Psoas muscle (tissue), 7 donors: ENCODE measurements at regions not wholly inside any gene's neighbourhood (a gene's known extent, or its start where the extent isn't known, plus 50 kb on each side); places are given as distances from the start of the nearest gene placed in this dataset.

ENCODE experiments used
- ATAC-seq, 4 donors: fragments of 200-7000 bp; cut with Tn5 transposase; one replicate each; pipeline ENCODE4 v1.9.1; 2020; ENCODE audit warnings: moderate library complexity in 3 of 4, mild to moderate bottlenecking in 2 of 4
- DNase-seq, 2 donors: peaks; one replicate each; pipeline ENCODE4 v3.0.0-alpha.2; 2020
- H3K27ac ChIP-seq: fragments of 200-600 bp; one replicate; pipeline ENCODE4 v1.8.0; 2022
- H3K27me3 ChIP-seq, 3 donors: fragments of 200-600 bp in 1 of 3; one replicate each; pipeline versions ENCODE4 v1.6.1 to v1.8.0; 2013 to 2022; ENCODE audit warnings: low read length in 2 of 3, mild to moderate bottlenecking in 2 of 3, moderate library complexity in 1 of 3; ENCODE audit not compliant: insufficient read depth in 3 of 3
- H3K36me3 ChIP-seq, 2 donors: fragments of 200-600 bp in 1 of 2; one replicate each; pipeline versions ENCODE4 v1.6.1 to v1.8.0; 2013 to 2022; ENCODE audit warnings: low read depth in 1 of 2, mild to moderate bottlenecking in 1 of 2, moderate library complexity in 1 of 2; ENCODE audit not compliant: insufficient read depth in 1 of 2
- H3K4me1 ChIP-seq: fragments of 200-600 bp; one replicate; pipeline ENCODE4 v1.8.0; 2022
- H3K4me3 ChIP-seq: fragments of 200-600 bp; one replicate; pipeline ENCODE4 v1.8.0; 2022; ENCODE audit warnings: mild to moderate bottlenecking
- H3K9me3 ChIP-seq: fragments of 200-600 bp; one replicate; pipeline ENCODE4 v1.8.0; 2022
- WGBS, 3 donors: extraction: QIAGEN DNeasy Blood & Tissue Kit; methylation state at CpG; one replicate each; pipeline versions ENCODE4 v1.1.6 to v1.1.7; 2013; 5-methylcytosine and 5-hydroxymethylcytosine counted together
- intact Hi-C, 2 donors: fragments of 100-400 bp; cut with DNase I; formaldehyde crosslinking; loops; one replicate each; pipeline versions ENCODE4 v1.11.0 to v1.14.2; 2022
- TF ChIP-seq, protein P1 (sequence below): fragments of 200-600 bp; IDR thresholded peaks from one replicate; pipeline ENCODE4 v1.8.0; 2022; ENCODE audit warnings: antibody characterized with exemption
- donor health status: healthy with polysubstance abuse.
- donor health status: DM: no; HTN: no; CAD: no; lungs with moderate emphysema.
- donor health status: Bipolar disorder and iron deficiency.
- donor health status: healthy.
- donor health status: DM: yes; HTN: yes; CAD: no.
- donor health status: DM: no; HTN: no; CAD: no.
- donor health status: DM: yes; HTN: yes; CAD: no.

DNA sequence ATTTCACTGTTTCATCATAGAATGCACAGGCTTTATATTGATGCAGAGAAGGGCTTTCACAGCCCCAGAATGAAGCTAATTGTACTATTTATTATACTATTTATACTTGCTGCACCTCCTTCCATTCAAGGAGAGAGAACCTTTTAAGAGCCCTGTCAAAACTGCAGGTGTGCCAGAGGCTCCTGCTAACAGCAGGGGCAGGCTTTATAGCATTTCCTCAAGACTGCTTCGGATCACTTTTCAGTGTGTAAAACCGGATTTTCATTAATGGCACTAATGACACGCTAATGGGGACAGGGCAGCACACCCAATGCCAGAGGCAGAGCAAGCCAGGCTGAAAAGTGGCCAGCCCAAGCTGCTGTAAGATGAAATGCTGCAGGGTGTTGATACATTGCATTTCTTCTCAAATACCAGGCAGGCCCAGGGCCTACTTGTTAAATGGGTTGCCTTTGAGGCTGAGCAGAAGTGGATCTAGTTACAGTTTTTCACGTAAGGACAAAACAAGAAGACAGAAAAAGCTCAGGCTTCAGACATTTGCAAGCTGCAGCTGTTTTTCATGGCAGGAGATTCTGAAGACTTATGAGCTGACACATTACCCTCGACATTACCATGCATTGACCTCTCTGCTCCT, 487.7 kb upstream of the BTBD3 start:
- TF ChIP-seq, protein P1, sequence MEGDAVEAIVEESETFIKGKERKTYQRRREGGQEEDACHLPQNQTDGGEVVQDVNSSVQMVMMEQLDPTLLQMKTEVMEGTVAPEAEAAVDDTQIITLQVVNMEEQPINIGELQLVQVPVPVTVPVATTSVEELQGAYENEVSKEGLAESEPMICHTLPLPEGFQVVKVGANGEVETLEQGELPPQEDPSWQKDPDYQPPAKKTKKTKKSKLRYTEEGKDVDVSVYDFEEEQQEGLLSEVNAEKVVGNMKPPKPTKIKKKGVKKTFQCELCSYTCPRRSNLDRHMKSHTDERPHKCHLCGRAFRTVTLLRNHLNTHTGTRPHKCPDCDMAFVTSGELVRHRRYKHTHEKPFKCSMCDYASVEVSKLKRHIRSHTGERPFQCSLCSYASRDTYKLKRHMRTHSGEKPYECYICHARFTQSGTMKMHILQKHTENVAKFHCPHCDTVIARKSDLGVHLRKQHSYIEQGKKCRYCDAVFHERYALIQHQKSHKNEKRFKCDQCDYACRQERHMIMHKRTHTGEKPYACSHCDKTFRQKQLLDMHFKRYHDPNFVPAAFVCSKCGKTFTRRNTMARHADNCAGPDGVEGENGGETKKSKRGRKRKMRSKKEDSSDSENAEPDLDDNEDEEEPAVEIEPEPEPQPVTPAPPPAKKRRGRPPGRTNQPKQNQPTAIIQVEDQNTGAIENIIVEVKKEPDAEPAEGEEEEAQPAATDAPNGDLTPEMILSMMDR = no peak
- H3K36me3 ChIP-seq = no peaks in the 10 kb centered on the region
- no peaks in the 10 kb centered on the region for H3K27me3 ChIP-seq
- 24 to 37% (median 26%) methylated on average over 5 of the region's 5 CpGs for WGBS, 3 donors
- no peaks in the 10 kb centered on the region for H3K4me1 ChIP-seq
- ATAC-seq = no peak
- no peak for DNase-seq
- no peak overlapping the region for H3K4me3 ChIP-seq
- intact Hi-C loops = no loop called here
- no peak overlapping the region for H3K27ac ChIP-seq
- no peaks in the 10 kb centered on the region for H3K9me3 ChIP-seq

DNA sequence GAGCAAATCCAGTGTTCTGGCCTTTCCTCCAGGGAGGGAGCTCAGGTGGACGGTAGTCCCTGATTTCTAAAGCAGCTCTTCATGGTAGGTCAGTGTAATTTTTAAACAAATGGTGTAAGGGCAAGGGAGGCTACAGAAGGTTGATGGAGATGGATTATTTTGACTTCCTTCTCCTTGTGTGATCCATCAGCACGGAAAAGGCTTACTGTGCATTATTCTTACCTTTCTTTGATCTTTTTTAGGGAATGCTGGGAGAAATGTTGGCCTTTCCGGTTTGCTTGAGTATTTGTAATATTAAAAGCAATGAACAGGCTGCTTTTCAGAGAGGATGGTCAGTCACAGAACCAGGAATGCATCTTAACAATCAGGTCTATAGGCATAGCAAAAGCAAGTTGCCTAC, 487.0 kb upstream of the BTBD3 start:
- intact Hi-C loops = no loop called here
- TF ChIP-seq, protein P1 = no peak
- Histone ChIP-seq H3K9me3 (no peaks in the 10 kb centered on the region), H3K4me1 (no peaks in the 10 kb centered on the region), H3K27me3 (no peaks in the 10 kb centered on the region), H3K27ac (no peak overlapping the region), H3K4me3 (no peak overlapping the region), H3K36me3 (no peaks in the 10 kb centered on the region)
- ATAC-seq (no peak), DNase-seq (no peak)
- WGBS, 3 donors = 77 to 87% (median 83%) methylated on average over 3 of the region's 3 CpGs

DNA sequence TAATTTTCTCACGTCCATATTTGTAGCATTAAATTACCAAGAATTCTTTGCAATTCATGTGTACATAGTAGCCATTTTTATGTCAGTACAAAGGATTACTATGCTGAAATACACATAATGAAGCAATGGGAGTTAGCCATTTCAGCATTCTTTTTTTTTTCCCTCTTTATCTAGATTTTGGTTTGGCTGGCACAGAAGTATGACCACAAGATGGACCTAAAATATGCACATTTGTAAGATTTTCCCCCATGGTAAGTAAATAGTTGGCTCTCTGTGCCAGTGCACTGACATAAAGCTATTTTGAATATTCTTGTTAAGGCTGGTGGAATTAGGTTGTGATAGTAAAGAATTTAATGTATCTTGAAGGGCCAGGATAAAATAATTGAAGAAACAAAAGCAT, 486.1 kb upstream of the BTBD3 start:
- Histone ChIP-seq H3K9me3 (no peaks in the 10 kb centered on the region), H3K27ac (no peak overlapping the region), H3K4me1 (no peaks in the 10 kb centered on the region), H3K36me3 (no peaks in the 10 kb centered on the region), H3K4me3 (no peak overlapping the region), H3K27me3 (no peaks in the 10 kb centered on the region)
- TF ChIP-seq, protein P1 = no peak
- no peak for DNase-seq
- WGBS, 3 donors = 67 to 85% (median 78%) methylated on average over 1 of the region's 1 CpG
- ATAC-seq = no peak
- intact Hi-C loops = no loop called here

DNA sequence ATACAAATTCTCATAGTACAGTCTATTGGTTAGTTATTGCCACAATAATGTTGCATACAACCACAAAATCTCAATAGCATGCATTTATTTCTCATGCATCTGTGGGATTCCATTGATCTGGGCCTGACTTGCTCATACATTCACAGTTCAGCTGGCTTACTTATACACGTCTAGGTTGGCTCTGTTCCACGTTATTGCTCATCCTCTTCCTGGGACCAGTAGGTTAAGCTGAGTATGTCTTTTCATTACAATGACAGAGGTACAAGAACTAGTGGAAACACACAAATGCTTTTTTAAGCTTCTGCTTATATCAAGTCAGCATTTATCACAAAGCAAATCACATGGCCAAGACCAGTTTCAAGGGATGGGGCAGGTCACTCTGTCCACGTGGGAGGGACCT, 485.3 kb upstream of the BTBD3 start:
- Histone ChIP-seq H3K27me3 (no peaks in the 10 kb centered on the region), H3K36me3 (no peaks in the 10 kb centered on the region), H3K27ac (no peak overlapping the region), H3K4me3 (no peak overlapping the region), H3K4me1 (no peaks in the 10 kb centered on the region), H3K9me3 (no peaks in the 10 kb centered on the region)
- ATAC-seq = no peak
- intact Hi-C loops = no loop called here
- TF ChIP-seq, protein P1 = no peak
- DNase-seq = no peak
- 51 to 57% (median 52%) methylated on average over 3 of the region's 3 CpGs for WGBS, 3 donors
